ENCODE measurements at regions not wholly inside any gene's neighbourhood (a gene's known extent, or its start where the extent isn't known, plus 50 kb on each side); places are given as distances from the start of the nearest gene placed in this dataset.
"Not testable (repeated sequence)": the region's sequence is repeated elsewhere in the genome, so short reads cannot be mapped to it uniquely, and the experiment has no call there.

DNA sequence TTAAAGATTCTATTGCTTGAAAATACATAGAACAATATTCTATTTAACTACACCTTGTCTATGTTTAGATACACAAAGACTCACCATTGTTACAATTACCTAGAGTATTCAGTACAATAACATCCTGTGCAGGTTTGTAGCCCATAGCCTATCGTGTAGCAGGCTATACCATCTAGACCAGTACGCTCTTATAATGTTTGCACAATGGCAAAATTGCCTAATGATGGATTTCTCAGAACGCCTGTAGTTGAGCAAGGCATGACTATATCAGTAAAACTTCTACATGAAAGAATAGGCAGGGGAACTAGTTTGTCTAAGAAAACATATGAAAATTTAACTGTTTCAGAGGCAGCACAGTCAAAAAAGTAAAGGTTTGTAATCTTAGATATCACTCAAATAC, 375.9 kb downstream of the DAD1 start:
- no peak overlapping the region for H3K9ac ChIP-seq (ENCODE audit: insufficient read length, low read depth)
- no peaks in the 10 kb centered on the region for H3K36me3 ChIP-seq (ENCODE audit: insufficient read depth, insufficient read length, low read length)
- no peak for TF ChIP-seq YY1 (IDR thresholded peaks at IDR 0.05; ENCODE audit: insufficient read depth, insufficient read length)
- TF ChIP-seq ZNF274 (IDR thresholded peaks at IDR 0.05; ENCODE audit: low read depth, low read length): no peak
- no peak for TF ChIP-seq SUZ12 (IDR thresholded peaks at IDR 0.05; ENCODE audit: extremely low read depth, insufficient read depth, insufficient read length)
- no peak overlapping the region for H3K4me3 ChIP-seq (ENCODE audit: insufficient read length, low read depth)
- DNase-seq (ENCODE audit: low read depth, low spot score): no peak
- no peaks in the 10 kb centered on the region for H3K27me3 ChIP-seq (ENCODE audit: insufficient read depth, insufficient read length)
- no peaks in the 10 kb centered on the region for H3K4me1 ChIP-seq (ENCODE audit: insufficient read depth, insufficient read length)
- H3K9me3 ChIP-seq (ENCODE audit: insufficient read depth, low read length): no peaks in the 10 kb centered on the region

DNA sequence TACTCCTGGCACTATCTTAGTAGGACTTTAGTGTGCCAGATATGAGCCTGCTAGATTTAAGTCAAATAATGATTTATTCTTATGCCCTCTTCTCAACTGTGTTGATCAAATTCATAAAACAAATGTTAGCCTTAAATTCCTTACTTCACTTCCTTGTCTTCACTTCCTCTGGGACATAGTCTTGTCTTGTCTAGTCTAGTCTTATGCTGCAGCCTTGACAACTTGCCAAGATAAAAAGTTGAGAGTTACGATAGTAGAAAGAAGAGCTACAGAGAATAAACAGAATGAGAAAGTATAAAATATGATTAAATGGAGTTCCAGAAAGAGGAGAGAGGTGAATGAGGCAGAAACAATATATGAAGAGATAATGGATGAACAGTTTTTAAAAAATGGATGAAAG, 378.1 kb downstream of the DAD1 start:
- Histone ChIP-seq H3K4me1 (ENCODE audit: insufficient read depth, insufficient read length) (no peaks in the 10 kb centered on the region), H3K36me3 (ENCODE audit: insufficient read depth, insufficient read length, low read length) (no peaks in the 10 kb centered on the region), H3K9me3 (ENCODE audit: insufficient read depth, low read length) (no peaks in the 10 kb centered on the region), H3K9ac (ENCODE audit: insufficient read length, low read depth) (no peak overlapping the region), H3K27me3 (ENCODE audit: insufficient read depth, insufficient read length) (no peaks in the 10 kb centered on the region), H3K4me3 (ENCODE audit: insufficient read length, low read depth) (no peak overlapping the region)
- DNase-seq (ENCODE audit: low read depth, low spot score): no peak
- no peak for TF ChIP-seq ZNF274 (IDR thresholded peaks at IDR 0.05; ENCODE audit: low read depth, low read length)
- TF ChIP-seq YY1 (IDR thresholded peaks at IDR 0.05; ENCODE audit: insufficient read depth, insufficient read length): no peak
- TF ChIP-seq SUZ12 (IDR thresholded peaks at IDR 0.05; ENCODE audit: extremely low read depth, insufficient read depth, insufficient read length): no peak

DNA sequence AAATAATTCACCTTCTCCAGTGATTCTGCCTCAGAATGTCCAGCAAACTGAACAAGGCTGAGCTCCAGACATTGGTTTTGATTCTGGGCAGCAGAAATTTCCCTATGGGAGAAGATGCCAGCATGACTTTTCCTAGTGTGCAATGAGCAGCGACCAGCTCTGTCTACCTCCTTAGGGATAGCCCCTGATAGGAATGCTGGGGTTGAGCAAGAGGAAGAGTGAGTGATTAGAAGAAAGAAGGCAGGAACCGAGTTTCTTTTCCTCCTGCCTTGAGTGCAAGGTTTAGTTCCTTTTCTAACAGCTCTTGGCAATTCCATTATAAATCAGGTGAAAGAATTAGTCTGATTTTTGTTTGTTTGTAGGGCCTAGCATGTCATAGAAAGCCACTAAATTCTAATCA, 379.0 kb downstream of the DAD1 start:
- Histone ChIP-seq H3K4me3 (ENCODE audit: insufficient read length, low read depth) (no peak overlapping the region), H3K36me3 (ENCODE audit: insufficient read depth, insufficient read length, low read length) (no peaks in the 10 kb centered on the region), H3K27me3 (ENCODE audit: insufficient read depth, insufficient read length) (no peaks in the 10 kb centered on the region), H3K4me1 (ENCODE audit: insufficient read depth, insufficient read length) (no peaks in the 10 kb centered on the region), H3K9me3 (ENCODE audit: insufficient read depth, low read length) (no peaks in the 10 kb centered on the region), H3K9ac (ENCODE audit: insufficient read length, low read depth) (no peak overlapping the region)
- DNase-seq (ENCODE audit: low read depth, low spot score): no peak
- TF ChIP-seq SUZ12 (IDR thresholded peaks at IDR 0.05; ENCODE audit: extremely low read depth, insufficient read depth, insufficient read length) (no peak), YY1 (IDR thresholded peaks at IDR 0.05; ENCODE audit: insufficient read depth, insufficient read length) (no peak), ZNF274 (IDR thresholded peaks at IDR 0.05; ENCODE audit: low read depth, low read length) (no peak)

DNA sequence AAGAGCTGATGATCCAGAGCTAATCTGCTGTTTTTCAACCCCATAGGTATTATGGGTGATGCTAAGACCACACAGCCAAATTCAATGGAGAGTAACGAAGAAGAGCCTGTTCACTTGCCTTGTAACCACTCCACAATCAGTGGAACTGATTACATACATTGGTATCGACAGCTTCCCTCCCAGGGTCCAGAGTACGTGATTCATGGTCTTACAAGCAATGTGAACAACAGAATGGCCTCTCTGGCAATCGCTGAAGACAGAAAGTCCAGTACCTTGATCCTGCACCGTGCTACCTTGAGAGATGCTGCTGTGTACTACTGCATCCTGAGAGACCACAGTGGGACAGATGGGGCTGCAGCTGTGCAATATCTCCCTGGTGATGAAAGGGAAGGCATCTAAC, 386.0 kb downstream of the DAD1 start:
- no peak for DNase-seq (ENCODE audit: low read depth, low spot score)
- Histone ChIP-seq H3K36me3 (ENCODE audit: insufficient read depth, insufficient read length, low read length) (no peaks in the 10 kb centered on the region), H3K4me3 (ENCODE audit: insufficient read length, low read depth) (no peak overlapping the region), H3K9ac (ENCODE audit: insufficient read length, low read depth) (no peak overlapping the region), H3K27me3 (ENCODE audit: insufficient read depth, insufficient read length) (no peaks in the 10 kb centered on the region), H3K9me3 (ENCODE audit: insufficient read depth, low read length) (peaks cover 6% of the 10 kb centered on the region; the same call in 1 of the 2 replicates), H3K4me1 (ENCODE audit: insufficient read depth, insufficient read length) (no peaks in the 10 kb centered on the region)
- TF ChIP-seq SUZ12 (IDR thresholded peaks at IDR 0.05; ENCODE audit: extremely low read depth, insufficient read depth, insufficient read length): no peak
- TF ChIP-seq ZNF274 (IDR thresholded peaks at IDR 0.05; ENCODE audit: low read depth, low read length): no peak
- no peak for TF ChIP-seq YY1 (IDR thresholded peaks at IDR 0.05; ENCODE audit: insufficient read depth, insufficient read length)

DNA sequence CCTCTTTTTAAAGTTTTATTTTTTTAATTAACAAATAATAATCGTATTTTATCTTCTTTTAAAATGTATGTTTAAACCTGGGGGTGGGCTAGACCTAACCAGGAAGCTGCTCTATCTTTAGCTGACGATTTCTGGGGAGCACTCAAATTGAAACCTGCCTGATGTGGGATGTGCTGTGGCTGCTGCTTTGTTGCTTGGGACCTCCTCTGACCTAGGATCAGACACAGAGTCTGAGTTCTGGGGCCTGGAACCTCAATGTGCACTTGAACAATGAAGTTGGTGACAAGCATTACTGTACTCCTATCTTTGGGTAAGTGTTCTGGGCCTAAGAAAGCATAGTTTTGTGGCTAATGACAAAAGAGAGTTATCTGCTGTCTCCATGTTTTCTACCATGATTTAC, 386.7 kb downstream of the DAD1 start:
- Histone ChIP-seq H3K9me3 (ENCODE audit: insufficient read depth, low read length) (peaks cover 6% of the 10 kb centered on the region; the same call in 1 of the 2 replicates), H3K4me3 (ENCODE audit: insufficient read length, low read depth) (no peak overlapping the region), H3K36me3 (ENCODE audit: insufficient read depth, insufficient read length, low read length) (no peaks in the 10 kb centered on the region), H3K27me3 (ENCODE audit: insufficient read depth, insufficient read length) (no peaks in the 10 kb centered on the region), H3K9ac (ENCODE audit: insufficient read length, low read depth) (no peak overlapping the region), H3K4me1 (ENCODE audit: insufficient read depth, insufficient read length) (no peaks in the 10 kb centered on the region)
- DNase-seq (ENCODE audit: low read depth, low spot score): no peak
- TF ChIP-seq ZNF274 (IDR thresholded peaks at IDR 0.05; ENCODE audit: low read depth, low read length) (no peak), YY1 (IDR thresholded peaks at IDR 0.05; ENCODE audit: insufficient read depth, insufficient read length) (no peak), SUZ12 (IDR thresholded peaks at IDR 0.05; ENCODE audit: extremely low read depth, insufficient read depth, insufficient read length) (no peak)

DNA sequence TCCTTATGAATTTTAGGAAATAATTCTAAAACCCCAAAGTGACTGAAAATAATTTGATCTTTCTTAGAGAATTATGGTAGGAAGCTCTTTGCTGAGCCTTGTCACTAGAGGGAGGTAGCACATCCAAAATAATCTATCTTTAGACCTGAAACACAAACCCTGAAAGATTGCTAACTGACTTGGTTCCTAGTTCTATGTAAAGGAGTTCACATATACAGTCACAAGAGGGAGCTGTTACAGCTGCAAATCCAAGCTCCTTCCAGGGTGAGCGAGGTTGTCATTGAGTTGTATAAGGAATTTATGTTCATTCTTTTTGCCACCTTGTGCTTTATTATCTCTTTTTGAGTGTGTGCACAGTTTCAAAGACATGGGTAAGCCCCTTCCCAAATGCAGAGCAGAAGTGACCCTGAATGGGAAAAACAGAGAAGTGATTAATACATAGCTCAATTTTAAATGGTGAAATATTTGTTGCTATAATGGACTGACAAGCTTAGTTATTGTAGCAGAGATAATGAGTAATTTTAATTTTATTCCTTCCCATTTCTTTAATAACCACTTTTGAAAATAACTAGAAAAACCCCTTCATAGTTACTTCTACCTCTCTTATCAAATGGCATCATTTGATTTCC, 387.9 kb downstream of the DAD1 start:
- no peak overlapping the region for H3K9ac ChIP-seq (ENCODE audit: insufficient read length, low read depth)
- peak; percentile 22 for DNase-seq (ENCODE audit: low read depth, low spot score)
- TF ChIP-seq ZNF274 (IDR thresholded peaks at IDR 0.05; ENCODE audit: low read depth, low read length): no peak
- no peak for TF ChIP-seq YY1 (IDR thresholded peaks at IDR 0.05; ENCODE audit: insufficient read depth, insufficient read length)
- no peak for TF ChIP-seq SUZ12 (IDR thresholded peaks at IDR 0.05; ENCODE audit: extremely low read depth, insufficient read depth, insufficient read length)
- H3K27me3 ChIP-seq (ENCODE audit: insufficient read depth, insufficient read length): no peaks in the 10 kb centered on the region
- H3K4me3 ChIP-seq (ENCODE audit: insufficient read length, low read depth): no peak overlapping the region
- peaks cover 6% of the 10 kb centered on the region; the same call in 1 of the 2 replicates for H3K9me3 ChIP-seq (ENCODE audit: insufficient read depth, low read length)
- H3K36me3 ChIP-seq (ENCODE audit: insufficient read depth, insufficient read length, low read length): no peaks in the 10 kb centered on the region
- H3K4me1 ChIP-seq (ENCODE audit: insufficient read depth, insufficient read length): no peaks in the 10 kb centered on the region

DNA sequence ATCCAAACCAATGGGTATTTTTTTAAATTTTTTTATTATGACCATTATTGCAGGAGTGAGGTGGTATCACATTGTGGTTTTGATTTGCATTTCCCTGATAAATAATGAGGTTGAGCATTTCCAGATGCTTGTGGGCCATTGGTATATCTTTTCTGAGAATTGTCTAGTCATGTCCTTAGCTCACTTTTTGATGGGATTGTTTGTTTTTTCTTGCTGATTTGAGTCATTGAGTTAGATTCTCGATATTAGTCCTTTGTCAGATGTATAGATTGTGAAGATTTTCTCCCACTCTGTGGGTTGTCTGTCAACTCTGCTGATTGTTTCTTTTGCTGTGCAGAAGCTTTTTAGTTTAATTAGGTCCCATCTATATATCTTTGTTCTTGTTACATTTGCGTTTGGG, 388.9 kb downstream of the DAD1 start:
- DNase-seq (ENCODE audit: low read depth, low spot score); H3K4me1 ChIP-seq (ENCODE audit: insufficient read depth, insufficient read length); H3K4me3 ChIP-seq (ENCODE audit: insufficient read length, low read depth); H3K9me3 ChIP-seq (ENCODE audit: insufficient read depth, low read length); H3K9ac ChIP-seq (ENCODE audit: insufficient read length, low read depth); H3K36me3 ChIP-seq (ENCODE audit: insufficient read depth, insufficient read length, low read length); H3K27me3 ChIP-seq (ENCODE audit: insufficient read depth, insufficient read length): not testable (repeated sequence)

Measured in NT2/D1 (cell line).